ENCODE measurements at regions not wholly inside any gene's neighbourhood (a gene's known extent, or its start where the extent isn't known, plus 50 kb on each side); places are given as distances from the start of the nearest gene placed in this dataset.
"Not testable (repeated sequence)": the region's sequence is repeated elsewhere in the genome, so short reads cannot be mapped to it uniquely, and the experiment has no call there.

DNA sequence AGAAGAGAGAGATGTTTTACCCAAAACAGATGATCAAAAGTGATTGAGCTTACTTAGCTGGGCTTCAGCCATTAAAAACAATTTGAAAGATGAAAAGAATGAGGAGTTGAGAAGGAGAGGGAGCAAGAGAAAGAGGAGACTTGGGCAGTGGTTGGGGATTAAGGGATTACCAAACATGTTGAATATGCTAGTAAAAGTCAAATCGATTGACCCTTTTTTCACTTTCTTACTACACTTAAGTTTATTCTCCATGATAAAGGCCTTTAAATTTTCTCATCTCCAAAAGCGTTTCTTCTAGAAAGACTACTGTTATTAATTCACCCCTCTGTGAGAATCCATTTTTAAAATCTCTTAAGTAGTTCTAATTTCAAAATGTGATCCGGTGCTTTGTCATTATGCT is 1254.0 kb upstream of the PHF14 start:
- H3K27ac Mint-ChIP-seq, result no peak overlapping the region
- no peaks in the 10 kb centered on the region for H3K27me3 Mint-ChIP-seq
- no peaks in the 10 kb centered on the region for H3K4me1 Mint-ChIP-seq (ENCODE audit: low read depth)
- peaks cover 11% of the 10 kb centered on the region for H3K9me3 Mint-ChIP-seq
- DNase-seq, result no peak
- H3K4me3 Mint-ChIP-seq, result no peak overlapping the region
- no peaks in the 10 kb centered on the region for H3K36me3 Mint-ChIP-seq (ENCODE audit: low read depth)

DNA sequence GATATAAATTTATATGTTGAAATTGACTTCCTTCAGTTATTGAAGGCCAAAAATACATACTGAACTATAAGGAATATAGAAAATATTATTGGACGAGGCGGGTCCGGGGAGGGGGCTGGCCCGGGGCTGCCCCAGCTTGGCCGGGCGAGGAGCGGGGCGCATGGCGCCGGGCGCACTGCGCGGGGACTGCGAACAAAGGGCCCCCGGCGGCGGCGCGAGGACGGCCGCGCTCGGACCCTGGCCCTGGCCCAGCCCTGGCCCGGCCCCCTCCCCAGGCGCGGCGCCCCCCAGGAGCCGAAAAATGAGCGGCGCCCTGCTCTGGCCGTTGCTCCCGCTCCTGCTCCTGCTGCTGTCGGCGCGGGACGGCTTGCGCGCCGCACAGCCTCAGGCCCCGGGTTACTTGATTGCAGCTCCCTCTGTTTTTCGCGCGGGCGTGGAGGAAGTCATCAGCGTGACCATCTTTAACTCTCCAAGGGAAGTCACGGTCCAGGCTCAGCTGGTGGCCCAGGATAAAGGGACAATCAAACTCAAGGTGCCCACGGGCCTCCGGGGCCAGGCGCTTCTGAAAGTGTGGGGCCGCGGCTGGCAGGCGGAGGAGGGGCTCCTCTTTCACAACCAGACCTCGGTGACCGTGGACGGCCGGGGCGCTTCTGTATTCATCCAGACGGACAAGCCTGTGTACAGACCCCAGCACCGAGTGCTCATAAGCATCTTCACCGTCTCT is 1247.6 kb upstream of the PHF14 start:
- H3K36me3 Mint-ChIP-seq (ENCODE audit: low read depth); H3K9me3 Mint-ChIP-seq; H3K4me3 Mint-ChIP-seq; H3K27ac Mint-ChIP-seq; H3K4me1 Mint-ChIP-seq (ENCODE audit: low read depth); H3K27me3 Mint-ChIP-seq; DNase-seq: not testable (repeated sequence)

DNA sequence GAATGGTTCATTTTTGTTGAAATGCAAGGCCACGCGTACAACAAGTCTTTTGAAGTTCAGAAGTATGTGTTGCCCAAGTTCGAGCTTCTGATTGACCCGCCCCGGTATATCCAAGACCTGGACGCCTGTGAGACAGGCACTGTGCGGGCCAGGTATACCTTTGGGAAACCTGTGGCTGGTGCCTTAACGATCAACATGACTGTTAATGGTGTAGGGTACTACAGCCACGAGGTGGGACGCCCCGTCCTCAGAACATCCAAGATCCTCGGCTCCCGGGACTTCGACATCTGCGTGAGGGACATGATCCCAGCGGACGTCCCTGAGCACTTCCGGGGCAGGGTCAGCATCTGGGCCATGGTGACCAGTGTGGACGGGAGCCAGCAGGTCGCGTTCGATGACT is 1246.9 kb upstream of the PHF14 start:
- H3K4me3 Mint-ChIP-seq; DNase-seq; H3K36me3 Mint-ChIP-seq (ENCODE audit: low read depth); H3K27me3 Mint-ChIP-seq; H3K27ac Mint-ChIP-seq; H3K9me3 Mint-ChIP-seq; H3K4me1 Mint-ChIP-seq (ENCODE audit: low read depth): not testable (repeated sequence)

DNA sequence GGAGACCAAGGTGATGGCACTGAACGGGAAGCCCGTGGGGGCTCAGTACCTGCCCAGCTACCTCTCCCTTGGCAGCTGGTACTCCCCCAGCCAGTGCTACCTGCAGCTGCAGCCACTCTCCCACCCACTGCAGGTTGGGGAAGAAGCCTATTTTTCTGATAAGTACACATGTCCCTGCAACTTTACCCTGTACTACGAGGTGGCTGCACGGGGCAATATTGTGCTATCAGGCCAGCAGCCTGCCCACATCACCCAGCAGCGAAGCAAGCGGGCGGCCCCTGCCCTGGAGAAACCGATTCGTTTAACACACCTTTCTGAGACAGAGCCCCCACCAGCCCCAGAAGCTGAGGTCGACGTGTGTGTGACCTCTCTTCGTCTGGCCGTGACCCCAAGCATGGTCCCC is 1246.2 kb upstream of the PHF14 start:
- not testable (repeated sequence) for H3K27ac Mint-ChIP-seq; H3K4me3 Mint-ChIP-seq; H3K9me3 Mint-ChIP-seq; DNase-seq; H3K27me3 Mint-ChIP-seq; H3K4me1 Mint-ChIP-seq (ENCODE audit: low read depth); H3K36me3 Mint-ChIP-seq (ENCODE audit: low read depth)

DNA sequence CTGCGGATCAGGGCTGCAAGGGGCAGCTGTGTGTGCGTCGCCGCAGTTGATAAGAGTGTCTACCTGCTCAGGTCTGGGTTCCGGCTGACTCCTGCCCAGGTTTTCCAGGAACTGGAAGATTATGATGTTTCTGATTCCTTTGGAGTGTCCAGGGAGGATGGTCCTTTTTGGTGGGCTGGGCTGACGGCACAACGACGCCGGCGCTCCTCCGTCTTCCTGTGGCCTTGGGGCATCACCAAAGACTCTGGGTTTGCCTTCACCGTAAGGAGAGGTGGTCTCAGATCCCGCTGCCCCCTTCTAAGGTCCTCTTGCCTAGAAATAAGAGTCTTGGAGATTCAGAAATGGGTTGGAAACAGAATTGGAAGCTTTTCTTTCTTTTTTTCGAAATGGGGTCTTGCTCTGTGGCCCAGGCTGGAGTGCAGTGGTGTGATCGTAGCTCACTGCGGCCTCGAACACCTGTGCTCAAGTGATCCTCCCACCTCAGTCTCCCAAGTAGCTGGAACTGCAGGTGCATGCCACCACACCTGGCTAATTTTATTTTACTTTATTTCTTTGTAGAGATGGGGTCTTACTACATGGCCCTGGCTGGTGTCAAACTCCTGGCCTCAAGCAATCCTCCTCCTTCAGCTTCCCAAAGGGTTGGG is 1245.5 kb upstream of the PHF14 start:
- DNase-seq; H3K4me1 Mint-ChIP-seq (ENCODE audit: low read depth); H3K27ac Mint-ChIP-seq; H3K4me3 Mint-ChIP-seq; H3K27me3 Mint-ChIP-seq; H3K9me3 Mint-ChIP-seq; H3K36me3 Mint-ChIP-seq (ENCODE audit: low read depth): not testable (repeated sequence)

DNA sequence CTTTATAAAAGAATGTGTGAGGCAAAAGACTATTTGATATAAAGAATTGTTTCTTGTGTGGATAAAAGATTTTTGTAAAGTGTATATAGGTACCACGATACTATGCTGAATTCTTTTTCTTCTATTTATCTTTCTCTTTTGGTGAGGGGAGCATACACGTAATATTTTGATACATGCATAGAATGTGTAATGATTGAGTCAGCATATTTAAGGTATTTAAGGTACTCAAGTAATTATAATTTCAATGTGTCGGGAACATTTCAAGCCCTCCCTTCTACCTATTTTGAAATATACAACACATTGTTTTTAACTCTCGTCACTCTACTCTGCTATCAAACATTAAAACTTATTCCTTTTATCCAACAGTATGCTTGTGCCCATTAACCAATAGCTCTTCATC is 1221.6 kb upstream of the PHF14 start:
- no peak for DNase-seq
- Mint-ChIP-seq H3K27ac (no peak overlapping the region), H3K36me3 (ENCODE audit: low read depth) (no peaks in the 10 kb centered on the region), H3K9me3 (peaks cover 8% of the 10 kb centered on the region), H3K4me3 (no peak overlapping the region), H3K4me1 (ENCODE audit: low read depth) (no peaks in the 10 kb centered on the region), H3K27me3 (no peaks in the 10 kb centered on the region)

DNA sequence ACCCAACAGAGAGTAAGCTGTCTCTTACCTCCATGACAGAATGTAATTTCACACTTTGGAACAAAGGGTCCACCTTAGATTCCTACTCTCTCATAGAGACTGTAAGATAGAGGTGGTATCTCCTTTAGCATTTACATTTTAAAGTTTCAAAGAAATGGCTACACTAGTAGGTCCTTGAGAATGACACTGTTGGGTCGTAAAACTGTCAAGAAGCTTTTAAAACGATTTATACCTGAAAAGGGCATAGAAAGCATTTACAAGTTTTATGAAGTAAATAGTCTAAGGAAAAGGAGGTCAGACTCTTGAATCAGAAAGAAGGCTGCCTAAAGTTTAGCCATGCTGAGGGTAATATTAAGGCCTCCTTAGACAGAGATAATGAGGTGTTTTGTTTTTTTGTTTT is 1212.4 kb upstream of the PHF14 start:
- H3K9me3 Mint-ChIP-seq, result peaks cover 3% of the 10 kb centered on the region

DNA sequence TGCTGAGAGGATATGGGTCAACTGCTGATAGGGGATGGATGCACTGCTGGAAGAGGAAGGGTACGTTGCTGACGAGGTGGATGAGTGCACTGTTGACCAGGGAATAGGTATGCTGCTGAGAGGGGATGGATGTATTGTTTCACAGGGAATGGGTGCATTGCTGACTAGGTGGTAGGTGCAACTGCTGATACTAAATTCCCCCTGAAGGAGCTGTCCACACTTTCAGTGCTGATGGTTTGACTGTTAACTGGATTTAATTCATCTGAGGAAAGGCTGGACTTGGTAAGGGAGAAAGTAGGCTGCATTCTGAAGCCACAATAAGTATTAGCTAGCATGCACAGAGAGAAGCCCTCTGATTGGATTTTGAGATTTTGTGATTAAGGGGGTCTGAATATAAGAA is 1196.8 kb upstream of the PHF14 start:
- Mint-ChIP-seq H3K4me3 (no peak overlapping the region), H3K36me3 (ENCODE audit: low read depth) (no peaks in the 10 kb centered on the region), H3K27ac (no peak overlapping the region), H3K4me1 (ENCODE audit: low read depth) (no peaks in the 10 kb centered on the region), H3K27me3 (no peaks in the 10 kb centered on the region), H3K9me3 (peaks cover 8% of the 10 kb centered on the region)
- no peak for DNase-seq

More for the DNA sequence above, 1212.4 kb upstream of the PHF14 start:
- Mint-ChIP-seq H3K36me3 (ENCODE audit: low read depth) (no peaks in the 10 kb centered on the region), H3K27ac (no peak overlapping the region), H3K4me3 (no peak overlapping the region), H3K4me1 (ENCODE audit: low read depth) (no peaks in the 10 kb centered on the region), H3K27me3 (no peaks in the 10 kb centered on the region)
- DNase-seq, result no peak

DNA sequence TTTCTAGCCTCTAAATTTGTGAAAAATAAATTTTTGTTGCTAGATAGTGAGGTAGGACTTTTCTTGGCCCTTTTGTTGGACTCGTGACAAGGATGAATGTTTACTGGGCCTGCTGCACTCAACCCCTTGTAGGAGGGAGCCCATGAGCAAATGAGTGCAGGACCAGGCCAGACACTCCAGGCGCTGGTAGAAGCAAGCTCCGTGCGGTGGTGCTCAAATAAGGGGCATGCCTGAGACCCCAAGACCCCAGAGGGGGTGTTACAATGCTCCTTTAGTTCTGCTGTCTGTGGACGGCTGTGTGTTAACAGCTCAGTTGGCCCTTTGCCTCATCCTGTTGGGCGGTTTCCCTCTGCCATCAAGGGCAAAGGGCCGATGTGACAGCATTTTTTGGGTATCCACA is 1195.3 kb upstream of the PHF14 start:
- H3K36me3 Mint-ChIP-seq (ENCODE audit: low read depth), result no peaks in the 10 kb centered on the region
- H3K4me3 Mint-ChIP-seq, result no peak overlapping the region
- no peak for DNase-seq
- no peak overlapping the region for H3K27ac Mint-ChIP-seq
- no peaks in the 10 kb centered on the region for H3K4me1 Mint-ChIP-seq (ENCODE audit: low read depth)
- H3K27me3 Mint-ChIP-seq, result no peaks in the 10 kb centered on the region
- peaks cover 8% of the 10 kb centered on the region for H3K9me3 Mint-ChIP-seq

DNA sequence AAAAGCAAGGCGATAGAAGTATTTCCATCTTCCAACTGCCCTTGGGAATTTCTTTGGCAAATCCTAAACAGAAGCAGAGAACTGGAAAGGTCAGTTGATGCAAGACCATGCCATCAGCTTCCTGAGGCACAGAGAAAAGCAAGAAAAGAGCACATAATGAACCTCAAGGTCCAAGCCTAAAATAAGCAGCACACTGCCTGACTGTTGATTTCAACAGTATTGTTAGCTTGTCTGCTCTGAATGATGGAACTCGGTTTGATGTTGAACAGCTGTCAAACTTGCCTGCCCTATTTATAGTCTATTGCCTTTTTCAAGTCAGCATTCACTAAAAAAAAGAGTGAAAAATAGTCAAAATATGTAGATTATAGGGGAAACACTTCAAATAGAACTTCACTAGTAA is 1192.0 kb upstream of the PHF14 start:
- H3K27me3 Mint-ChIP-seq, result no peaks in the 10 kb centered on the region
- no peak for DNase-seq
- H3K9me3 Mint-ChIP-seq, result peaks cover 5% of the 10 kb centered on the region
- no peak overlapping the region for H3K4me3 Mint-ChIP-seq
- H3K27ac Mint-ChIP-seq, result no peak overlapping the region
- no peaks in the 10 kb centered on the region for H3K4me1 Mint-ChIP-seq (ENCODE audit: low read depth)
- no peaks in the 10 kb centered on the region for H3K36me3 Mint-ChIP-seq (ENCODE audit: low read depth)

DNA sequence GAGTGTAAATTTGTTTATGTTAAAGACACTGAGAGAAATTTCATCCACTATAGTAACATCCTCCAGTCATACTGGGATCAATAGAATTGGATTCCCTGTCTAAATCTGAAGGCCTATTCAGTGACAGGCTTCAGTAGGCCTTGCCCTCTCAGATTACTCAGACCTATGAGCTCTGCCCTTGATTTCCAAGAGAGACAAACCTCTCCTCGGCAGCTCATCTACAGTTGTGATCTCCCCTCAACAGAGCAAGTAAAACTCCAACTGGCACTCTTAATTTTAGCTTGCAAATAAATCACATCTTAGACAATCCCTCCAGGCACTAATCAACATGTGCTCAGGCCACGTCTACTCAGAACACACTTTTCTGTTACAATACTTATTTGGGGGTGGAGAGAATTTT is 1191.4 kb upstream of the PHF14 start:
- Mint-ChIP-seq H3K9me3 (peaks cover 6% of the 10 kb centered on the region), H3K27ac (no peak overlapping the region), H3K36me3 (ENCODE audit: low read depth) (no peaks in the 10 kb centered on the region), H3K4me3 (no peak overlapping the region), H3K4me1 (ENCODE audit: low read depth) (no peaks in the 10 kb centered on the region), H3K27me3 (no peaks in the 10 kb centered on the region)
- no peak for DNase-seq

DNA sequence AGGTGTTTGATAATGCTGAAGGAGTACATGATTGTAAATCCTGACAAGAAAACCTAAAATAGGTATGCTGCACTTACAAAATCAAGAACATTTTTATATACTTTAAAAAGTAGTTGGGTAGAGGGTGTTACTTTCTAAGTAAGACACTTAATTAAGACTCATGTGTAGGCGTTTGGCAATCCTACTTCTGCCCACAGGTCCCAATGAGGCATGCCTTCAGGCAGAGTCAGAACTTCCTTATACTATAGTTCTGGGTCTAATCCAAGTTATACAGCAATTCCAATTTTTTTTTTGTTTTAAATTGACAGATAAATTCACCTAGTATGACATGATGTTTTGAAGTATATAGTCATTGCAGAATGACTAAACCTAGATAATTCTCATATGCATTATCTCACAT is 1188.5 kb upstream of the PHF14 start:
- no peak overlapping the region for H3K4me3 Mint-ChIP-seq
- no peaks in the 10 kb centered on the region for H3K27me3 Mint-ChIP-seq
- no peak overlapping the region for H3K27ac Mint-ChIP-seq
- no peaks in the 10 kb centered on the region for H3K36me3 Mint-ChIP-seq (ENCODE audit: low read depth)
- H3K9me3 Mint-ChIP-seq, result peaks cover 14% of the 10 kb centered on the region
- H3K4me1 Mint-ChIP-seq (ENCODE audit: low read depth), result no peaks in the 10 kb centered on the region
- no peak for DNase-seq

DNA sequence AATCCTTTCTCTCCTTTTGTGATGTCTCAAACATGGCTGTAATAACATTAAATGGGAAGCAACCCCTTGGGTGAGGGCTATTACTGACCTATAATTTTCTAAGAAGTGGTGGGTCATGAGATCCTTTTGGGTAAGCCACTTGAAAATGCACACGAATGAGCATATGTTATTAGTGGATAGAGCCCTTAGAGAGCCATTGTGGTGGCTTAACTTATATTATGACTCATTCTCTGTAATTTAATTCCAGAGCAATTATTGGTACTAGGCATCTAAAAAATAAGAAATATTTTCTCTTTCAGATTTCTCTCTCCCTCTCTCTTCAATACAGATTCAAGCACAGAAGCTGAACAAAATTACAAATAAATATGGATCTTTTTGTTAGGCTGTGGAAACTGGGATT is 1177.4 kb upstream of the PHF14 start:
- no peak overlapping the region for H3K27ac Mint-ChIP-seq
- H3K4me1 Mint-ChIP-seq (ENCODE audit: low read depth), result no peaks in the 10 kb centered on the region
- H3K4me3 Mint-ChIP-seq, result no peak overlapping the region
- H3K36me3 Mint-ChIP-seq (ENCODE audit: low read depth), result no peaks in the 10 kb centered on the region
- H3K27me3 Mint-ChIP-seq, result no peaks in the 10 kb centered on the region
- H3K9me3 Mint-ChIP-seq, result peaks cover 16% of the 10 kb centered on the region
- no peak for DNase-seq

DNA sequence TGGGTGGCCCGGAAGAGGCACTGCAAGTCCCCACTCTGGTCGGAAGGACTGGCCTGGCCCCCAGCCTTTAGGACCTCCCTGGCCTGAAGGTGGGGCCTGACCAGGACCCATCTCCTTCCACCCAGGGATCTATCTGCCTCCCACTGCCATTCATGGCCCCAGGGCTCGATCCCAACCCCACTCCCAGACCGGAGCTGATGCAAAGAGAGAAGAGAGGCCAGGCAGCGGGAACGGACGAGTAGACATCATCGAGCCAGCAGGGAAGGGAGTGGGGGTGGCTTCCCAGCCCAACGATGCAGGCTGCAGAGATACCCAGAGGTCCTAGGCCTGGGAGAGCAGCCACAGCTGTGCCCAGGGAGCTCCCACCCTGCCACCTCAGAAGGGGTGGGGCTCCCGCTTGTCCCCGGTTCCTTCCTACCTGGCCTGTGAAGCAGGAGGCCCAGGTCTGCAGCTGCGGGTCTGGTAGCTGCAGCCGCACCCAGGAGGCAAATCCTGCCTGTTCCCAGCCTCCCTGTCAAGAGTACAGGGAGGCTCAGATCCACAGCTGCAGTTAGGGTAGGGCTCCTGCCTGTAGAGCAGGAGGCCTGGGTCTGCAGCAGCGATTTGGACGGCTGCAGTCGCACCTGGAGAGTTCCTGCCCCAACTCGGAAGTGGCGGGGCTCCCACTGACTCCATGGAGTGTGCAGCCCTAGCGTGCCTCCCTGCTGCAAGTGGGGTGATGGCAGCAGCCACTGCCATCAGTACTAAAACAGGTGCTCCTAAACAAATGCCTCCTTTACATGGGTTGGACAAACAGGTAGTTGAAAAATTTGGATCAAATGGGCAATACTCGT is 1151.0 kb upstream of the PHF14 start:
- Mint-ChIP-seq H3K36me3 (ENCODE audit: low read depth) (no peaks in the 10 kb centered on the region), H3K9me3 (peaks cover 13% of the 10 kb centered on the region), H3K4me1 (ENCODE audit: low read depth) (no peaks in the 10 kb centered on the region), H3K27me3 (no peaks in the 10 kb centered on the region), H3K4me3 (no peak overlapping the region), H3K27ac (no peak overlapping the region)
- no peak for DNase-seq

DNA sequence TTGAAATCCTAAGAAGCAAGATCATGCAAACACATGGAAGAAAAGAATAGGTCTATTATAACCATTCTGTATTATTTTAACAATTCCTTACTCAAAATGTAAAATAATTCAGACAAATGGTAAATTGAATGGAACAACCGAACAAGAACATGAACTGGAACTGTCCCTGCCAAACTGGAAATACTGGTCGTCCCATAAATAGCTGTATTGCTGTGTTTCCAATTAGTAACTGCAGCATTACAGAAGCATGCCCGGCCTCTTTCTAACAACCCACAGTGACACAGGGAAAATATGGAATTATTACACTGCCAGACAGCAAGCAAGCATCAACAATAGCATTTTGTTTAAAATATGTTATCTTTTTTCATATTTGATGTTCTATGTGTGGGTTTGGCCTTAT is 1138.5 kb upstream of the PHF14 start:
- no peak overlapping the region for H3K27ac Mint-ChIP-seq
- DNase-seq, result no peak
- no peaks in the 10 kb centered on the region for H3K27me3 Mint-ChIP-seq
- no peaks in the 10 kb centered on the region for H3K36me3 Mint-ChIP-seq (ENCODE audit: low read depth)
- no peak overlapping the region for H3K4me3 Mint-ChIP-seq
- peaks cover 5% of the 10 kb centered on the region for H3K9me3 Mint-ChIP-seq
- no peaks in the 10 kb centered on the region for H3K4me1 Mint-ChIP-seq (ENCODE audit: low read depth)

All from activated T-cell treated with anti-CD3 and anti-CD28 coated beads, Interleukin-2, amount 50 U/mL, for 24 hours (primary cell).